IMR-90 (cell line): ENCODE measurements at regions not wholly inside any gene's neighbourhood (a gene's known extent, or its start where the extent isn't known, plus 50 kb on each side); places are given as distances from the start of the nearest gene placed in this dataset.
"Not testable (repeated sequence)": the region's sequence is repeated elsewhere in the genome, so short reads cannot be mapped to it uniquely, and the experiment has no call there.

Experiments used
- ATAC-seq: fragments of 200-7000 bp; cut with Tn5 transposase; 2 replicates; pipeline ENCODE4 v1.9.1; 2020; ENCODE audit warnings: low read depth, mild to moderate bottlenecking, moderate library complexity
- BruUV-seq: library from RNA; stranded (reverse); fragments of 400-500 nt; replicated peaks from 2 replicates; lab custom pipeline; 2021; lab: Mats Ljungman, UMichigan
- CTCF ChIA-PET: fragments of 300-600 bp; formaldehyde crosslinking; extraction: SDS; loops from one replicate; lab custom pipeline; 2021; ENCODE audit warnings: antibody characterized with exemption; lab: Yijun Ruan, JAX
- POLR2A ChIA-PET: fragments of 300-600 bp; sonication (Branson Sonifier 250); formaldehyde crosslinking; loops from one replicate; lab custom pipeline; 2022; ENCODE audit warnings: antibody characterized with exemption; ENCODE audit not compliant: unreplicated experiment; lab: Charles Lee
- DNase-seq: peaks from one replicate; pipeline ENCODE4 v3.0.0; 2013
- H2AFZ ChIP-seq: replicated peaks from 2 replicates; pipeline ENCODE3; 2013; ENCODE audit warnings: low read length, mild to moderate bottlenecking; ENCODE audit not compliant: poor library complexity
- H2AK5ac ChIP-seq: 2 replicates; pipeline ENCODE4 v1.6.1; 2013; ENCODE audit warnings: low read depth, low read length, inconsistent platforms
- H2AK9ac ChIP-seq: replicated peaks from 2 replicates; pipeline ENCODE3; 2013; ENCODE audit warnings: mild to moderate bottlenecking, low read depth, low read length, moderate library complexity; ENCODE audit not compliant: poor library complexity
- H2BK120ac ChIP-seq: 2 replicates; pipeline ENCODE4 v1.6.1; 2013; ENCODE audit warnings: low read depth, low read length, inconsistent platforms
- H2BK15ac ChIP-seq: 3 replicates; pipeline ENCODE4 v1.6.1; 2013; ENCODE audit warnings: low read depth, low read length, inconsistent platforms
- H2BK20ac ChIP-seq: 2 replicates; pipeline ENCODE4 v1.6.1; 2013; ENCODE audit warnings: low read depth, mild to moderate bottlenecking, inconsistent platforms, low read length, moderate library complexity
- H2BK5ac ChIP-seq: 2 replicates; pipeline ENCODE4 v1.6.1; 2013; ENCODE audit warnings: mild to moderate bottlenecking, low read depth, low read length, inconsistent platforms; ENCODE audit not compliant: poor library complexity, severe bottlenecking
- H3K14ac ChIP-seq: replicated peaks from 2 replicates; pipeline ENCODE4 v1.6.1; 2013; ENCODE audit warnings: low read depth, low read length, inconsistent platforms
- H3K18ac ChIP-seq: 2 replicates; pipeline ENCODE4 v1.6.1; 2013; ENCODE audit warnings: low read depth, low read length, control low read depth
- H3K23ac ChIP-seq: 2 replicates; pipeline ENCODE4 v1.6.1; 2013; ENCODE audit warnings: low read depth, low read length, inconsistent platforms
- H3K27ac ChIP-seq: 2 replicates; pipeline ENCODE4 v1.5.1; 2013; ENCODE audit warnings: mild to moderate bottlenecking, control low read depth, low read length; ENCODE audit not compliant: insufficient read depth
- H3K27me3 ChIP-seq: 2 replicates; pipeline ENCODE4 v1.6.1; 2013; ENCODE audit warnings: low read length; ENCODE audit not compliant: control insufficient read depth, insufficient read depth
- H3K36me3 ChIP-seq: 2 replicates; pipeline ENCODE4 v1.6.1; 2013; ENCODE audit warnings: low read length, mixed read lengths; ENCODE audit not compliant: control insufficient read depth, insufficient read depth
- H3K4ac ChIP-seq: 2 replicates; pipeline ENCODE4 v1.6.1; 2013; ENCODE audit warnings: low read depth, low read length, inconsistent platforms
- H3K4me1 ChIP-seq: 2 replicates; pipeline ENCODE4 v1.6.1; 2013; ENCODE audit warnings: low read length, mixed read lengths; ENCODE audit not compliant: control insufficient read depth, insufficient read depth
- H3K4me2 ChIP-seq: 2 replicates; pipeline ENCODE4 v1.6.1; 2013; ENCODE audit warnings: low read depth, mild to moderate bottlenecking, control low read depth, low read length, moderate library complexity
- H3K4me3 ChIP-seq: 2 replicates; pipeline ENCODE4 v1.5.1; 2013; ENCODE audit warnings: low read depth, mild to moderate bottlenecking, control low read depth, low read length, moderate library complexity; ENCODE audit not compliant: insufficient read depth
- H3K56ac ChIP-seq: 2 replicates; pipeline ENCODE4 v1.6.1; 2013; ENCODE audit warnings: low read length, inconsistent platforms; ENCODE audit not compliant: insufficient read depth; ENCODE audit errors: extremely low read depth
- H3K79me1 ChIP-seq, 2 experiments: 2 replicates each; pipeline ENCODE4 v1.6.1; 2013; ENCODE audit warnings: low read length in 2 of 2, inconsistent platforms in 1 of 2, low read depth in 1 of 2
- H3K9ac ChIP-seq: 2 replicates; pipeline ENCODE4 v1.6.1; 2013; ENCODE audit warnings: low read depth, low read length, control low read depth
- H3K9me1 ChIP-seq: 2 replicates; pipeline ENCODE4 v1.6.1; 2013; ENCODE audit warnings: low read length, inconsistent platforms; ENCODE audit not compliant: insufficient read depth
- H3K9me3 ChIP-seq: 2 replicates; pipeline ENCODE4 v1.6.1; 2013; ENCODE audit warnings: low read length; ENCODE audit not compliant: control insufficient read depth, insufficient read depth
- H4K20me1 ChIP-seq: 2 replicates; pipeline ENCODE4 v1.6.1; 2013; ENCODE audit warnings: low read length, inconsistent platforms; ENCODE audit not compliant: insufficient read depth
- H4K5ac ChIP-seq: 2 replicates; pipeline ENCODE4 v1.6.1; 2013; ENCODE audit warnings: mild to moderate bottlenecking, low read depth, low read length, control low read depth
- H4K8ac ChIP-seq, 2 experiments: 2 replicates each; pipeline ENCODE4 v1.6.1; 2013; ENCODE audit warnings: low read depth in 2 of 2, low read length in 2 of 2, control low read depth in 1 of 2, inconsistent platforms in 1 of 2
- H4K91ac ChIP-seq: 2 replicates; pipeline ENCODE4 v1.6.1; 2013; ENCODE audit warnings: low read depth, low read length, inconsistent platforms; ENCODE audit not compliant: insufficient read depth
- WGBS, 2 experiments: methylation state at CpG; one replicate each; pipeline versions ENCODE4 v1.1.5 to v1.1.7; 2013; ENCODE audit warnings: missing lambda C conversion rate in 2 of 2; ENCODE audit not compliant: insufficient read length in 1 of 2; ENCODE audit errors: extremely low coverage in 2 of 2; 5-methylcytosine and 5-hydroxymethylcytosine counted together
- dilution Hi-C: fragments of 300-500 bp; cut with HindIII; formaldehyde crosslinking; loops from one replicate; pipeline ENCODE4 v1.14.3; 2018; ENCODE audit warnings: low sequenced_read_pairs; ENCODE audit not compliant: unreplicated experiment
- in situ Hi-C: fragments of 300-500 bp; cut with MboI; formaldehyde crosslinking; loops from 3 replicates; pipeline ENCODE4 v1.14.3; 2019; ENCODE audit warnings: low sequenced_read_pairs, inconsistent platforms, mixed read lengths
- intact Hi-C: fragments of 100-400 bp; cut with micrococcal nuclease; formaldehyde crosslinking; loops from 2 replicates; pipeline ENCODE4 v1.10.0; 2022

GRCh38 chr5:79879880-79880279 lies 111.2 kb downstream of the MTX3 start:
- H3K27me3 ChIP-seq, H3K9ac ChIP-seq, dilution Hi-C loops, H3K79me1 ChIP-seq, H3K27ac ChIP-seq, H3K4ac ChIP-seq, H3K36me3 ChIP-seq, H4K20me1 ChIP-seq, H3K23ac ChIP-seq, H4K5ac ChIP-seq, ATAC-seq, H2BK20ac ChIP-seq, H2AFZ ChIP-seq, H2BK120ac ChIP-seq, DNase-seq, CTCF ChIA-PET, BruUV-seq, in situ Hi-C loops, H4K91ac ChIP-seq, H3K4me1 ChIP-seq, H3K4me3 ChIP-seq, H3K56ac ChIP-seq, H3K18ac ChIP-seq, H2AK5ac ChIP-seq, H2BK15ac ChIP-seq, H3K9me3 ChIP-seq, H2AK9ac ChIP-seq, H3K14ac ChIP-seq, POLR2A ChIA-PET, H3K4me2 ChIP-seq, H2BK5ac ChIP-seq, H3K9me1 ChIP-seq, H4K8ac ChIP-seq: not testable (repeated sequence)
- WGBS, 2 experiments, result no CpG with 5 or more reads among the region's 1 CpG
- intact Hi-C loops, result loop anchor here (2.0 kb wide), 1 partner anchor 203 kb away; no protein-coding TSS in a partner anchor
